Suprapubic skin (tissue), 4 donors: ENCODE measurements at regions not wholly inside any gene's neighbourhood (a gene's known extent, or its start where the extent isn't known, plus 50 kb on each side); places are given as distances from the start of the nearest gene placed in this dataset.

Experiments used
- EP300 ChIP-seq: sonication (generic); formaldehyde crosslinking; IDR thresholded peaks from one replicate; pipeline ENCODE4 v1.6.1; 2017; ENCODE audit warnings: antibody characterized with exemption
- POLR2A ChIP-seq, 2 donors: fragments of 450-650 bp; IDR thresholded peaks; one replicate each; pipeline ENCODE4 v1.6.1; 2017; ENCODE audit warnings: antibody characterized with exemption in 2 of 2, mild to moderate bottlenecking in 2 of 2, moderate library complexity in 2 of 2
- POLR2AphosphoS5 ChIP-seq, 3 donors: sonication (generic); formaldehyde crosslinking; IDR thresholded peaks; one replicate each; pipeline ENCODE4 v1.6.1; 2017; ENCODE audit warnings: antibody characterized with exemption in 3 of 3
- TF ChIP-seq, protein P1 (sequence below), 2 donors: fragments of 200-600 bp in 1 of 2; fragments of 450-650 bp in 1 of 2; sonication (generic) in 1 of 2; IDR thresholded peaks; one replicate each; pipeline ENCODE4 v1.5.1; 2016 to 2019; ENCODE audit warnings: antibody characterized with exemption in 2 of 2, mild to moderate bottlenecking in 1 of 2, moderate library complexity in 1 of 2

DNA sequence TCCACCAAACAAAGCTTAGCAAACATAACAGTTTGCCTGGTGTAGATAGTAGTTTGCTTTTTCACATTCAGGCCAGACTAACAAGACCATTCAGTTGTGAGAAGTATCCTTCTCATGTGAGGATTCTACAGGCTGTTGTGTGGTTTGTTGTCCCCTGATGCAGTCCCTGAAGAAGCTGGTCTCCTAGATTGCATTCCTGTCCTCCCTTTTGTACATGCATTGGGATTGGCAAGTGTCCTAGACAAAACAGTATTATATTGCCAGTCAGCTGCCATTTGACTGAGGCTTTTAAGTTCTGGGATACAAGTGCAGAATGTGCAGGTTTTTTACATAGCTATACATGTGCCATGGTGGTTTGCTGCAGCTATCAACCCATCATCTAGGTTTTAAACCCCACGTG, 362.0 kb upstream of the IL12A start:
- TF ChIP-seq, protein P1, sequence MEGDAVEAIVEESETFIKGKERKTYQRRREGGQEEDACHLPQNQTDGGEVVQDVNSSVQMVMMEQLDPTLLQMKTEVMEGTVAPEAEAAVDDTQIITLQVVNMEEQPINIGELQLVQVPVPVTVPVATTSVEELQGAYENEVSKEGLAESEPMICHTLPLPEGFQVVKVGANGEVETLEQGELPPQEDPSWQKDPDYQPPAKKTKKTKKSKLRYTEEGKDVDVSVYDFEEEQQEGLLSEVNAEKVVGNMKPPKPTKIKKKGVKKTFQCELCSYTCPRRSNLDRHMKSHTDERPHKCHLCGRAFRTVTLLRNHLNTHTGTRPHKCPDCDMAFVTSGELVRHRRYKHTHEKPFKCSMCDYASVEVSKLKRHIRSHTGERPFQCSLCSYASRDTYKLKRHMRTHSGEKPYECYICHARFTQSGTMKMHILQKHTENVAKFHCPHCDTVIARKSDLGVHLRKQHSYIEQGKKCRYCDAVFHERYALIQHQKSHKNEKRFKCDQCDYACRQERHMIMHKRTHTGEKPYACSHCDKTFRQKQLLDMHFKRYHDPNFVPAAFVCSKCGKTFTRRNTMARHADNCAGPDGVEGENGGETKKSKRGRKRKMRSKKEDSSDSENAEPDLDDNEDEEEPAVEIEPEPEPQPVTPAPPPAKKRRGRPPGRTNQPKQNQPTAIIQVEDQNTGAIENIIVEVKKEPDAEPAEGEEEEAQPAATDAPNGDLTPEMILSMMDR (IDR thresholded peaks at IDR 0.05), result no peak
- no peak for TF ChIP-seq EP300
- TF ChIP-seq POLR2AphosphoS5 (IDR thresholded peaks at IDR 0.05), result no peak
- TF ChIP-seq POLR2A (IDR thresholded peaks at IDR 0.05), result no peak
